OCI-LY1 (cell line): ENCODE measurements at regions not wholly inside any gene's neighbourhood (a gene's known extent, or its start where the extent isn't known, plus 50 kb on each side); places are given as distances from the start of the nearest gene placed in this dataset.
A peak's percentile ranks its signal among the peaks of the same experiment; 100 is the strongest.

Source experiments
- H2AFZ ChIP-seq: fragments of 200-600 bp; sonication (generic), shearing (Covaris generic); 2 replicates; pipeline ENCODE4 v1.6.0; 2014; ENCODE audit warnings: antibody characterized with exemption, mild to moderate bottlenecking, low read length
- H3F3A ChIP-seq: fragments of 200-600 bp; sonication (generic), shearing (Covaris generic); 2 replicates; pipeline ENCODE4 v1.6.0; 2014; ENCODE audit warnings: mild to moderate bottlenecking, antibody characterized with exemption, low read length, moderate library complexity; ENCODE audit not compliant: insufficient read depth
- H3K27ac ChIP-seq: fragments of 200-600 bp; sonication (generic); 2 replicates; pipeline ENCODE4 v1.5.1; 2014; ENCODE audit warnings: low read length, mixed run types, mild to moderate bottlenecking, low read depth; ENCODE audit not compliant: poor library complexity, severe bottlenecking
- H3K27me3 ChIP-seq: fragments of 200-600 bp; sonication (generic); 2 replicates; pipeline ENCODE4 v1.6.0; 2014; ENCODE audit warnings: antibody characterized with exemption, mild to moderate bottlenecking, low read length, moderate library complexity; ENCODE audit not compliant: insufficient read depth
- H3K36me3 ChIP-seq: fragments of 200-600 bp; sonication (generic); 2 replicates; pipeline ENCODE4 v1.6.1; 2014; ENCODE audit warnings: mild to moderate bottlenecking, antibody characterized with exemption, low read length, moderate library complexity, mixed read lengths; ENCODE audit not compliant: insufficient read depth
- H3K4me1 ChIP-seq: fragments of 200-600 bp; sonication (generic); 2 replicates; pipeline ENCODE4 v1.5.1; 2014; ENCODE audit warnings: mild to moderate bottlenecking, low read length, moderate library complexity; ENCODE audit not compliant: insufficient read depth, severe bottlenecking
- H3K4me2 ChIP-seq: fragments of 200-600 bp; sonication (generic), shearing (Covaris generic); 2 replicates; pipeline ENCODE4 v1.6.1; 2014; ENCODE audit warnings: low read length
- H3K4me3 ChIP-seq: fragments of 200-600 bp; sonication (generic); 2 replicates; pipeline ENCODE4 v1.5.1; 2014; ENCODE audit warnings: low read length, low read depth, mild to moderate bottlenecking, mixed read lengths; ENCODE audit not compliant: poor library complexity, severe bottlenecking
- H3K79me2 ChIP-seq: fragments of 200-600 bp; shearing (Covaris generic); 2 replicates; pipeline ENCODE4 v1.6.1; 2016; ENCODE audit warnings: mixed run types, low read length, mixed read lengths; ENCODE audit not compliant: insufficient read depth
- H3K9ac ChIP-seq: fragments of 200-600 bp; sonication (generic), shearing (Covaris generic); 2 replicates; pipeline ENCODE4 v1.6.1; 2014; ENCODE audit warnings: mild to moderate bottlenecking, low read length, mixed read lengths
- H3K9me2 ChIP-seq: fragments of 200-600 bp; sonication (generic), shearing (Covaris generic); 2 replicates; pipeline ENCODE4 v1.6.1; 2014; ENCODE audit warnings: low read depth, mild to moderate bottlenecking, low read length, mixed read lengths
- H3K9me3 ChIP-seq: fragments of 200-600 bp; shearing (Covaris generic); 2 replicates; pipeline ENCODE4 v1.6.1; 2014; ENCODE audit warnings: low read length, mixed read lengths
- H4K20me1 ChIP-seq: fragments of 200-600 bp; sonication (generic), shearing (Covaris generic); 2 replicates; pipeline ENCODE4 v1.6.0; 2016; ENCODE audit warnings: mild to moderate bottlenecking, low read length; ENCODE audit not compliant: insufficient read depth
- CTCF ChIP-seq: fragments of 200-600 bp; sonication (generic), shearing (Covaris generic); IDR thresholded peaks from 2 replicates; pipeline ENCODE4 v1.5.1; 2017; ENCODE audit warnings: mild to moderate bottlenecking, antibody characterized with exemption, low read length, moderate library complexity, mixed read lengths
- EZH2 ChIP-seq: fragments of 200-600 bp; sonication (generic), shearing (Covaris generic); IDR thresholded peaks from 2 replicates; pipeline ENCODE4 v1.8.0; 2017; ENCODE audit warnings: borderline replicate concordance, mixed run types, mild to moderate bottlenecking, antibody characterized with exemption, low read length, moderate library complexity, mixed read lengths

DNA sequence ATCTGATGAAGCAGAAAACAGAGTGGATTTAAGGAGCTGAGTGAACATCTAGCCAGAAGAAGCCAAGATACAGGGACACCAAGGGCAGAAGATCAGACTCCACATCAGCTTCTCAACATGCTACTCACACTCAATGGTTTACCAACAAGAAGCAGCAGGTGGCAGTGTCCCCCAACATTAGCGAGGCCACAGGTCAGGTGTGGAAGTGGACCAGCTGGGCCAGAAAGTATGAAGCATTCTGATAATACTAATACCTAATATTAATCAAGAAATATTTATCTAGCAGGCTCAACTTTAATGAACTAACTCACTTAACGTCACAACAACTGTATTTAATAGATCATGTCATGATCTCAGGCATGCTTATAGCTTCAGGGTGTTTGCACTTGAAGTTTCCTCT, 73.4 kb upstream of the TTC29 start:
- Histone ChIP-seq H3K9me3 (no peaks in the 10 kb centered on the region), H3K27me3 (no peaks in the 10 kb centered on the region), H2AFZ (no peak overlapping the region), H3K4me1 (no peaks in the 10 kb centered on the region), H3K4me2 (no peak overlapping the region), H3K79me2 (no peaks in the 10 kb centered on the region), H3K9ac (no peak overlapping the region), H3F3A (no peaks in the 10 kb centered on the region), H3K4me3 (no peak overlapping the region), H4K20me1 (no peaks in the 10 kb centered on the region), H3K9me2 (no peaks in the 10 kb centered on the region), H3K36me3 (no peaks in the 10 kb centered on the region), H3K27ac (no peak overlapping the region)
- TF ChIP-seq EZH2: no peak
- peak; percentile 69 for TF ChIP-seq CTCF

DNA sequence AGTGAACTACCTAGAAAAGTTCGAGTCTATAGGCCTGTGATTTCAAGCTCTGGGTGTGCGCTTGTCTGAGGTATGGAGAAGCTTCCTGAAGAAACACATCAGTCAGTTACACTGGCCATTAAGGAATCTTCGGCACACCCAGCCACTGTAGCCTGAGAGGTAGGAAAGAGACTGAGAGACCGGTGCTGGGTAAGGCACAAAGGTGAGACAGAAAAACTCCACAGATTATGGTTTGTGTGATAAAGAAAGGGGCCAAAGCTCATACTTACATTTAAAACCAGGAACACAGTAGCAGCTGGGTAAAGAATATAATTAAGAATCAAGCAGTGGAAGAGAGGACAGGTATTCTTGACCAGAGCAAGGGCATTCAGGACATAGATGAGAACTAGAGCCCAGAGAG, 74.8 kb upstream of the TTC29 start:
- Histone ChIP-seq H3F3A (no peaks in the 10 kb centered on the region), H3K4me1 (no peaks in the 10 kb centered on the region), H3K9me2 (no peaks in the 10 kb centered on the region), H3K4me2 (no peak overlapping the region), H3K4me3 (no peak overlapping the region), H4K20me1 (no peaks in the 10 kb centered on the region), H3K9ac (no peak overlapping the region), H3K36me3 (no peaks in the 10 kb centered on the region), H3K27me3 (no peaks in the 10 kb centered on the region), H3K79me2 (no peaks in the 10 kb centered on the region), H3K9me3 (no peaks in the 10 kb centered on the region), H2AFZ (no peak overlapping the region), H3K27ac (no peak overlapping the region)
- no peak for TF ChIP-seq CTCF
- TF ChIP-seq EZH2: no peak

DNA sequence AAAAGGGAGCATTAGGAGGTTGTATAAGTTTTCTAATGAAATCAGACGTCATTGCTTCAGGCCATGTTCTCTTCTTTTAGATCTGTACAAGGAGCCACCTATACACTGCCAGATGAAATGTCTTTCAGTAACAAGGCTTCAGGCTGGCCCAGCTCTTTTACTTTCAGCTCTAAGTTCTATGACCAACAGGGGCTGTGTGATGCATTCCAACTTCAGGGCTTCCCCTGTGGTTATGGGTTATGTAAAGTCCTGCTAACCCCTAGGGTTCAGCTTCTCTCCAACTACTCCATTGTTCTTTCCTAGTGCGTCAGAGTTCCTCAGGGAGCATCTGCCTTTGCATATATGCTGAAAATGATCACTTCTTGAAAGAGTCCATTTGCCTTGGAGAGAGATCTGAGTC, 79.4 kb upstream of the TTC29 start:
- H3F3A ChIP-seq: no peaks in the 10 kb centered on the region
- no peak overlapping the region for H2AFZ ChIP-seq
- TF ChIP-seq CTCF: no peak
- no peak for TF ChIP-seq EZH2
- no peak overlapping the region for H3K4me3 ChIP-seq
- H3K27ac ChIP-seq: no peak overlapping the region
- H3K9ac ChIP-seq: no peak overlapping the region
- H3K4me2 ChIP-seq: no peak overlapping the region
- no peaks in the 10 kb centered on the region for H3K4me1 ChIP-seq
- H3K27me3 ChIP-seq: no peaks in the 10 kb centered on the region
- H3K79me2 ChIP-seq: no peaks in the 10 kb centered on the region
- H3K9me2 ChIP-seq: no peaks in the 10 kb centered on the region
- H4K20me1 ChIP-seq: no peaks in the 10 kb centered on the region
- no peaks in the 10 kb centered on the region for H3K9me3 ChIP-seq
- no peaks in the 10 kb centered on the region for H3K36me3 ChIP-seq
